ENCODE measurements at regions not wholly inside any gene's neighbourhood (a gene's known extent, or its start where the extent isn't known, plus 50 kb on each side); places are given as distances from the start of the nearest gene placed in this dataset.

- H3K4me1 Mint-ChIP-seq: no peaks in the 10 kb centered on the region
- H3K27me3 Mint-ChIP-seq: no peaks in the 10 kb centered on the region
- H3K27ac Mint-ChIP-seq: no peak overlapping the region
- CTCF ChIA-PET: no interaction called here
- no peak overlapping the region for H3K4me3 Mint-ChIP-seq
- no peaks in the 10 kb centered on the region for H3K36me3 Mint-ChIP-seq
- no peak for ATAC-seq
- no peak for DNase-seq
- H3K9me3 Mint-ChIP-seq (ENCODE audit: low read depth): peaks cover 11% of the 10 kb centered on the region
These were observed 769.9 kb upstream of the ADAMTS16 start for GRCh38 chr5:4370218-4370617.

GRCh38 chr5:4372481-4372880 is 767.6 kb upstream of the ADAMTS16 start:
- DNase-seq (no peak), ATAC-seq (no peak)
- Mint-ChIP-seq H3K4me1 (no peaks in the 10 kb centered on the region), H3K27me3 (no peaks in the 10 kb centered on the region), H3K4me3 (no peak overlapping the region), H3K27ac (no peak overlapping the region), H3K36me3 (no peaks in the 10 kb centered on the region), H3K9me3 (ENCODE audit: low read depth) (peaks cover 8% of the 10 kb centered on the region)
- CTCF ChIA-PET: no interaction called here

GRCh38 chr5:4373051-4373820 is 766.9 kb upstream of the ADAMTS16 start:
- DNase-seq: no peak
- no peak for ATAC-seq
- H3K27me3 Mint-ChIP-seq: no peaks in the 10 kb centered on the region
- H3K27ac Mint-ChIP-seq: no peak overlapping the region
- CTCF ChIA-PET: no interaction called here
- no peaks in the 10 kb centered on the region for H3K4me1 Mint-ChIP-seq
- H3K36me3 Mint-ChIP-seq: no peaks in the 10 kb centered on the region
- H3K9me3 Mint-ChIP-seq (ENCODE audit: low read depth): peaks cover 11% of the 10 kb centered on the region
- no peak overlapping the region for H3K4me3 Mint-ChIP-seq

GRCh38 chr5:4374866-4375265 is 765.3 kb upstream of the ADAMTS16 start:
- Mint-ChIP-seq H3K27me3 (no peaks in the 10 kb centered on the region), H3K4me3 (no peak overlapping the region), H3K27ac (no peak overlapping the region), H3K36me3 (no peaks in the 10 kb centered on the region), H3K9me3 (ENCODE audit: low read depth) (peaks cover 12% of the 10 kb centered on the region), H3K4me1 (no peaks in the 10 kb centered on the region)
- CTCF ChIA-PET: no interaction called here
- DNase-seq: no peak
- no peak for ATAC-seq

- CTCF ChIA-PET: no interaction called here
- Mint-ChIP-seq H3K9me3 (ENCODE audit: low read depth) (peaks cover 12% of the 10 kb centered on the region), H3K4me1 (no peaks in the 10 kb centered on the region)
These were observed 764.5 kb upstream of the ADAMTS16 start for GRCh38 chr5:4375640-4376039.

GRCh38 chr5:4383102-4383501 is 757.0 kb upstream of the ADAMTS16 start:
- no peak for ATAC-seq
- Mint-ChIP-seq H3K27ac (no peak overlapping the region), H3K27me3 (no peaks in the 10 kb centered on the region), H3K4me3 (no peak overlapping the region), H3K9me3 (ENCODE audit: low read depth) (peaks cover 7% of the 10 kb centered on the region), H3K4me1 (no peaks in the 10 kb centered on the region), H3K36me3 (no peaks in the 10 kb centered on the region)
- CTCF ChIA-PET: no interaction called here
- DNase-seq: no peak

More at GRCh38 chr5:4375640-4376039, 764.5 kb upstream of the ADAMTS16 start:
- no peaks in the 10 kb centered on the region for H3K27me3 Mint-ChIP-seq
- no peak overlapping the region for H3K27ac Mint-ChIP-seq
- no peaks in the 10 kb centered on the region for H3K36me3 Mint-ChIP-seq
- ATAC-seq (no peak), DNase-seq (no peak)
- H3K4me3 Mint-ChIP-seq: no peak overlapping the region

- Mint-ChIP-seq H3K9me3 (ENCODE audit: low read depth) (peaks cover 7% of the 10 kb centered on the region), H3K27me3 (no peaks in the 10 kb centered on the region), H3K36me3 (no peaks in the 10 kb centered on the region), H3K4me3 (no peak overlapping the region), H3K27ac (no peak overlapping the region), H3K4me1 (no peaks in the 10 kb centered on the region)
- no peak for DNase-seq
- CTCF ChIA-PET: no interaction called here
- no peak for ATAC-seq
These were observed 756.5 kb upstream of the ADAMTS16 start for GRCh38 chr5:4383518-4384198.

GRCh38 chr5:4384649-4385048 is 755.5 kb upstream of the ADAMTS16 start:
- H3K4me1 Mint-ChIP-seq: no peaks in the 10 kb centered on the region
- no peak overlapping the region for H3K27ac Mint-ChIP-seq
- H3K4me3 Mint-ChIP-seq: no peak overlapping the region
- peaks cover 4% of the 10 kb centered on the region for H3K9me3 Mint-ChIP-seq (ENCODE audit: low read depth)
- H3K27me3 Mint-ChIP-seq: no peaks in the 10 kb centered on the region
- no peaks in the 10 kb centered on the region for H3K36me3 Mint-ChIP-seq
- ATAC-seq: no peak
- CTCF ChIA-PET: no interaction called here
- DNase-seq: no peak

GRCh38 chr5:4386152-4386551 is 754.0 kb upstream of the ADAMTS16 start:
- Mint-ChIP-seq H3K27ac (no peak overlapping the region), H3K4me1 (no peaks in the 10 kb centered on the region), H3K9me3 (ENCODE audit: low read depth) (peaks cover 2% of the 10 kb centered on the region)

GRCh38 chr5:4387290-4387689 is 752.8 kb upstream of the ADAMTS16 start:
- Mint-ChIP-seq H3K27ac (no peak overlapping the region), H3K36me3 (no peaks in the 10 kb centered on the region), H3K4me1 (no peaks in the 10 kb centered on the region), H3K4me3 (no peak overlapping the region), H3K27me3 (no peaks in the 10 kb centered on the region), H3K9me3 (ENCODE audit: low read depth) (peaks cover 2% of the 10 kb centered on the region)
- DNase-seq (no peak), ATAC-seq (no peak)
- CTCF ChIA-PET: no interaction called here

More at GRCh38 chr5:4386152-4386551, 754.0 kb upstream of the ADAMTS16 start:
- CTCF ChIA-PET: no interaction called here
- Mint-ChIP-seq H3K4me3 (no peak overlapping the region), H3K36me3 (no peaks in the 10 kb centered on the region), H3K27me3 (no peaks in the 10 kb centered on the region)
- DNase-seq: no peak
- no peak for ATAC-seq

GRCh38 chr5:4395752-4396151 is 744.4 kb upstream of the ADAMTS16 start:
- Mint-ChIP-seq H3K27ac (no peak overlapping the region), H3K9me3 (ENCODE audit: low read depth) (peaks cover 17% of the 10 kb centered on the region), H3K27me3 (no peaks in the 10 kb centered on the region), H3K4me1 (no peaks in the 10 kb centered on the region), H3K36me3 (no peaks in the 10 kb centered on the region), H3K4me3 (no peak overlapping the region)
- ATAC-seq (no peak), DNase-seq (no peak)
- CTCF ChIA-PET: no interaction called here

- peaks cover 15% of the 10 kb centered on the region for H3K9me3 Mint-ChIP-seq (ENCODE audit: low read depth)
- H3K4me1 Mint-ChIP-seq: no peaks in the 10 kb centered on the region
- no peaks in the 10 kb centered on the region for H3K27me3 Mint-ChIP-seq
- no peaks in the 10 kb centered on the region for H3K36me3 Mint-ChIP-seq
- DNase-seq (no peak), ATAC-seq (no peak)
- H3K27ac Mint-ChIP-seq: no peak overlapping the region
- CTCF ChIA-PET: no interaction called here
- no peak overlapping the region for H3K4me3 Mint-ChIP-seq
These were observed 734.4 kb upstream of the ADAMTS16 start for GRCh38 chr5:4405614-4406219.

GRCh38 chr5:4410151-4410550 is 730.0 kb upstream of the ADAMTS16 start:
- CTCF ChIA-PET: no interaction called here
- H3K9me3 Mint-ChIP-seq (ENCODE audit: low read depth): peaks cover 13% of the 10 kb centered on the region
- H3K36me3 Mint-ChIP-seq: no peaks in the 10 kb centered on the region
- no peak for DNase-seq
- no peak overlapping the region for H3K4me3 Mint-ChIP-seq
- no peak overlapping the region for H3K27ac Mint-ChIP-seq
- no peaks in the 10 kb centered on the region for H3K4me1 Mint-ChIP-seq
- H3K27me3 Mint-ChIP-seq: no peaks in the 10 kb centered on the region
- ATAC-seq: no peak

- no peaks in the 10 kb centered on the region for H3K27me3 Mint-ChIP-seq
- ATAC-seq: no peak
- peaks cover 16% of the 10 kb centered on the region for H3K9me3 Mint-ChIP-seq (ENCODE audit: low read depth)
These were observed 728.5 kb upstream of the ADAMTS16 start for GRCh38 chr5:4411664-4412063.

More at GRCh38 chr5:4411664-4412063, 728.5 kb upstream of the ADAMTS16 start:
- Mint-ChIP-seq H3K4me3 (no peak overlapping the region), H3K36me3 (no peaks in the 10 kb centered on the region), H3K27ac (no peak overlapping the region), H3K4me1 (no peaks in the 10 kb centered on the region)
- CTCF ChIA-PET: no interaction called here
- no peak for DNase-seq

Data from activated CD8-positive, alpha-beta memory T cell treated with anti-CD3 and anti-CD28 coated beads, Interleukin-2, amount 10 ng/mL, durations not matched to agents 7 days and 5 days (primary cell).